ENCODE measurements at regions not wholly inside any gene's neighbourhood (a gene's known extent, or its start where the extent isn't known, plus 50 kb on each side); places are given as distances from the start of the nearest gene placed in this dataset.

DNA sequence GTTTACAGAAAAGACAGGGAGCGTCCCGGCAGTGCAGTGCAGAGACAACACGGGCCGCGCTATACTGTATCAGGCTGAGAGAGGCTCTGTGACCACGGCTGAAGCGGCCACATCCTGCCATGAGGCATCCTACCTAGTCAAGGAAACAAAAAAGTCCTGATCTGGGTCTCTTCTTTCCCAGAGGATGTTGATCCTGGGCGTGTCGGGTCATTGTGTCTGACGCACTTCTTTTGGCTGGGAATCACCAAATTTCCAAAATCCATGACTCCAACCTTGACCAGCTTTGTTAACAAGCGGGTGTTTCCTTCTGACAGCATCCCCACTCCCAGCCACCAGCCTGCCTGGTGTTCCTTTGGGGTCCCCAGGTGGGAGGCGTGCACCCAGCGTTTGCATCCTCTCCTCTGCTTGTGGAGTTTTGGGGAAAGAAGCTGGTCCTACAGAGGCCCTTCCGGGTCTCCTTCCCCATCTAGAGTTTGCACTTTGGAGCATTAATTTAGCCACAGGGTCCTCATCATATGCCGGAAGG is 91.4 kb upstream of the RAI14 start:
- no peak for DNase-seq

DNA sequence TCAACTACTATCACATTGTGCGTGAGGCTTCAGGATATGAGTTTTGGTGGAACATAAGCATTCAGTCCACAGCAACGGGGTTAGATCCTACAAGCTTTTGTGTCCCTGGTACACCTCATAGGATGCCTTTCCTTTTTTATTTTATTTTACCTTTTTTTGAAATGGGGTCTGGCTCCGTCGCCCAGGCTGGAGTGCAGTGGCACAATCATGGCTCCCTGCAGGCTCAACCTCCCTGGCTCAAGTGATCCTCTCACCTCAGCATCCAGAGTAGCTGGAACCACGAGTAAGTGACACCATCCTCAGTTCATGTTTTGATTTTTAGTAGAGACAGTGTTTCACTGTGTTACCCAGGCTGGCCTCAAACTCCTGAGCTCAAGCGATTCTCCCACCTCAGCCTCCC is 86.0 kb upstream of the RAI14 start:
- no peak for DNase-seq

DNA sequence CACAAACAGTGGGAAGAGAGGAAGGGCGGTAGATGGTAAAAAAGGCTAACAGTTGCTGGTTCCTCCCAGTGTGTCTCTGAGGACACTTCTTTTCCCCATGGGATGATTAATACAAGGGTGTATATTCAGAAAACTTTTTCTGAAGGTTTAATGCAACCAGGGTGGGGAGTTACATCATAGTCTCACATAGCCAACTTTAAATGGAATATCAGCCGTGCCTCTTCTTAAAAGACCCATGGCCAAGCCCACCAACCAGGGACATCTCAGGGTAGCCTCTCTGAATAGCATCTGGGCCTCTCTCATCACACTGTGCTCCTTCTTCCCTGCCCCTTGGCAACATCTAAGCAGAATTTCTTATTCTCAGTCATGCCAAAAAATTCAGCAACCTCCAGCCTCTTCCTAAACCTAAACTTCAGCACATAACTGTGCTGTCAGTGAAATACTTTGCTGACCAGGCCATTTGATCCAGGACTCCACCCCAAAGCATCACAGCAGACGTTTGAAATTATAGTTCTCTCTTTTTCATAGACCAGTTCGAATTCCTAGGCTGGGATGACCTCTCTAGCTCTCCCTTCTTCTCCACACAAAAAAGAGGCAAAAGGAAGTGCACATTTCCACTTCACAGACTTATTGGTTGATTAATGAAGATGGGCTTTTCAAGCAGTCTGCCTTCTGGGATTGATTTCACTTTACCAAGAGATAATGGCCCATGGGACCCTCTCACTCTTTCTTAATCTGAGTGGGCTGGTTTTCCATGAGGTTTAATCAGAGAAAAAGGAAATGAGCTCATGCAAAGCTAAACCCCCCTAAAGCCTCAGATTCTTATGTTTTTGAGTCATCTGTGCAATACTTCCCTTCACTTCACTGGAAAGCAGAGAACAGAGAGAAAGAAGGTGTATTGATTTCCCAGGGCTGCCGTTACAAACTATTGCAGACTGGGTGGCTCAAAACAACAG is 85.1 kb upstream of the RAI14 start:
- no peak for DNase-seq

DNA sequence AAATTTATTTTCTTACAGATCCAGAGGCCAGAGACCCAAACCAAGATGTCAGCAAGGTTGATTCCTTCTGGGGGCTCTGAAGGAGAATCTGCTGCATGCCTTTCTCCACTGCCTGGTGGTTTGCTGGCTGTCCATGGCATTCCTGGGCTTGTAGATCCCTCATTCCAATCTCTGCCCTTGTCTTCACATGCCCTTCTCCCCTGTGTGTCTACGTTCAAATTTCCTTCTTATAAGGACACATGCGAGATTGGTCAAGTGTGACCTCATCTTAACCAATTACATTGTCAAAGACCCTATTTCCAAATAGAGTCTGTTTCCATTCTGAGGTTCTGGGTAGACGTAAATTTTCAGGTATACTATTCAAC is 84.5 kb upstream of the RAI14 start:
- no peak for DNase-seq

DNA sequence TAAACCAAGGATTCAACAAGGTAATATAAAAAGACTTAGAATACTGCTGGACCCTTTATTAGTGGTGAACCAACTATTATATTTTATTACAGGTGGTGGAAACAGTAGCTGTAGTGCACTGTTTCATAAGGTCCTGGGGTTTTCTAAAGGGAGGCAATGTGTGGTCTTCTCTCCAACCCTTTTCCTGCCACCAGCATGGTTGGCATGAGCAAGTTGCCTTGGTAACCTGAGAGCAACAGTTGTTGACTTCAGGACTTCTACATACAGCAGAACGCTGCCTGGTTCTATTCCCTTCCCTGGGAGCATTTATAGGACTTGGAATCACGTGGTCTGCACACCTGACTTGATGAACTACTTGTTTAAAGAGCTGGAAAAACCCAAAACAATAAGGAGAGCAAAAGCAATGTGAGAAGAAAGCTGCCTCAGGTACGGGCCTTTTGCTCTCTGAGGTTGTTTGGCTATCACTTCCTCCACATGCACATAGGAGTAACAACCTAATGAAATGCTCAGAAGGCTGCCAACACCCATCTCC is 81.1 kb upstream of the RAI14 start:
- no peak for DNase-seq

DNA sequence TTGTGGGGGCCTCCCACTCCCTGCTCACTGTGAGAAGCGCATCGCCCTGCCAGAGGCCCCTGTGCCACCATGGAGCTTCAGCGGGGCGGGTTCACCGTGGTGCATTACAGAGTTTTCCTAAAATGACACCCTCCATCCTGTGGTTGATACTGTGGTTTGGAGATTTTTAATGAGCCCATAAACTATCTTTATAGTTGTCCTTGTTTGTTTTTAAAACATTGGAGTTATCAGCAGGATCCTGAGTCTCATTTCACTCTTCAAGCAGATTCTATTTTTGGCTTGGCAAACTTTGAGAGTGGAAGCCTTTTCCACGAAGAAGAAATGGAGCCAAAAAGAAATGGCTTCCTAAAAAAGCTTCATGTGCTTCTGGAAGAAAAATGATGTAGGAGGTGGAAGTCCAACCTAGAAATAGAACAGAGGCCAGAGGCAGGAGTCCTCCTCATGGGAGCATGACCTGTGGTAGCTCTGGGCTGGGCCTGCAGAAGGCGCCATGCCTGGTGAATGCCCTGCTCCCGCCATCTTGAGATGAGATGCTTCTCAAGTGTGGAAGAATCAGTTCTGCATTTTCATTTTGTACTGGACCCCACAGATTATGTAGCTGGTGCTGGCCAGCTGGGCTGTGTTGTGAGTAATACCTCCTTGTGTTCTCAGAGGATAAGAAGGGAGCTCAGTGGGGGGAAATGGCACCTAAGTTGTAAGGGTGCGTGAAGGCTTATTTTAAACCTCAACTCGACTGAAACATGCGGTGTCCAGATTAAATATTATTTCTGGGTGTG is 79.0 kb upstream of the RAI14 start:
- DNase-seq: no peak

DNA sequence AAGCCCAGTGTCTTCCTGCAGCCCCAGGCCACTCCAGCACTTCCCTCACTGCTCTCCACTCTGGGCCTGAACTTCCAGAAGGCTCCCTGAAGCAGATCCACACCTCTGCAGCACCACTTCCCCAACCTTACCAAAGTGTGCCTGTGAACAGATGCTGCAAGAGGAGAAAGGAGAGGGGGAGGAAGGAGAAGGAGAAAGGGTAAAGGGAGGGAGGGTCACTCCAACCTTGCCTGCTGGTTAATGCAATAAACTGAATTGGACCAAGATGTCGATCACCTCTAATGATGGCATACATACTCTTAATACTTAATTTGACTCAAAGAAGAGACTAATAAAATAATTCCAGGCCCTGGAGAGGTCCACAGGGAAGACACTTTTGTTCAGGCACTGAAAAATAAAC is 77.2 kb upstream of the RAI14 start:
- DNase-seq: no peak

DNA sequence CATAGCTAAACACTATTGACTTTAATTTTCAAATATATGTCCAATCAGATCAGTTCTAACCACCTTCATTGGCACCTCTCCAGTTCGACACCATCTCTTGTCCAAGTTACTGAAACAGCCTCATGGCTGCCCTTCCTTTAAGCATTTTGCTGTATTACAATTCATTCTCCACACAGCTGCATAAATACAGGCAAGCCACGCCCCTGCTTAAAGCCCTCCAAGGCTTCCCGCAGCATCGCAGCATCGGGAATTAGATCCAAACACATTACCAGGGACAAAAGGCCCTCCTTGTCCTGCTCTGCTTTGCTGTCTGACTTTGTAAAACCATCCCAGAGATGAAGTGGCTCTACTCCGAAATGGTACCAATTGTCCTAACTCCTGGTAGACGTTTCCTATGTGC is 75.1 kb upstream of the RAI14 start:
- no peak for DNase-seq

DNA sequence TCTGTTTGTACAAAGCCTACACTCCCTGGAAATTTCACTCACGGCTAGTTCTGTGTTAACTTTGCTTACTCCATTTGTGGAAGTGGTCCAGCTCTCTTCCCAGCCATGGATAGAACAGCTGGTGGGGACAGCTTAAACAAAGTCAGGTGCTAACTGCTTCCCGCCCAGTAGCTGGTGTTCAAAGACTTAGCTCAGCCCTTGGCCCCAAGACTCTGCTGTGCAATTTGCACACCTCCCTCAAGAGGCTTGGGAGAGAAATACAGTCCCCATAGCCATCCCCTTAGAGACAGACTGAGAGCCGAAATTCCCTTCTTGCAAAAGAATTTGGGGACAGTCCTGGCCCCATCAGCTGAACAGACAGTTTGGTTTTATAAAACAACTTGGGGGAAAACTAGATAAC is 73.8 kb upstream of the RAI14 start:
- no peak for DNase-seq

DNA sequence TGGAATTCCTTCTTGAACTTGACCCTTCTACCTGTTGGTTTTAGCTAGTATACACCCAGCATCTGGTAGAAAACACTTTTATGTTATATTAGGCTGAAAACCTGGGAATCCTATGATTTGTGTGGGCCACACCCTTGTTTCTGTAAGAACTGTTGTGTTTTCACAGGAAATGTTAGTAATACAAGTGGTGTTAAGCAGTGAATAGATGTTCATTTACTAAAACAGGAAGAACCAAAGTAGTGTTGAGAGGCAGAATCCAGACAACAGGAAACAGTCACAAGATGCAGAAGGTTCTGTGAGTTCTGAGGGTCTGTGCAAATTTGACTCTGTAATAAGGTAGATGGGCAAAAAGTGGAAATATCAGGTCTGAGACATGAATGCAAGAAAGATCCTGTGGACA is 73.0 kb upstream of the RAI14 start:
- DNase-seq: no peak

DNA sequence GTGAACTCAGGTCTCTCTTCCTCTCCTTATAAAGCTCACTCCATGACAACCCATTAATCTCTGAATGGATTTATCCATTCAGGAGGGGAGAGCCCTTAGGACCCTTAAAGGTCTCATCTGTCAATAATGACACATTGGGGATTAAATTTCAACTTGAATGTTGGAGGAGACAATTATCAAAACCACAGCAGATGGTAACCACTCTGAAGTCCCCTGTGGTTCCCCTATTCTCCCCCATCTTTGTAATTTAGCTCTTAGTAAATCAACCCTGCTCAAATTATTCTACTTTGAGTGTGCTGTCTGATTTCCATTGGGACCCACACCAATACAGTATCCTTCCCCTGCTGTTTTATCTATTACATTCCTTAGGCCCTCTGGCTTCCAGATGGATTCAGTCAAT is 72.0 kb upstream of the RAI14 start:
- DNase-seq: no peak

DNA sequence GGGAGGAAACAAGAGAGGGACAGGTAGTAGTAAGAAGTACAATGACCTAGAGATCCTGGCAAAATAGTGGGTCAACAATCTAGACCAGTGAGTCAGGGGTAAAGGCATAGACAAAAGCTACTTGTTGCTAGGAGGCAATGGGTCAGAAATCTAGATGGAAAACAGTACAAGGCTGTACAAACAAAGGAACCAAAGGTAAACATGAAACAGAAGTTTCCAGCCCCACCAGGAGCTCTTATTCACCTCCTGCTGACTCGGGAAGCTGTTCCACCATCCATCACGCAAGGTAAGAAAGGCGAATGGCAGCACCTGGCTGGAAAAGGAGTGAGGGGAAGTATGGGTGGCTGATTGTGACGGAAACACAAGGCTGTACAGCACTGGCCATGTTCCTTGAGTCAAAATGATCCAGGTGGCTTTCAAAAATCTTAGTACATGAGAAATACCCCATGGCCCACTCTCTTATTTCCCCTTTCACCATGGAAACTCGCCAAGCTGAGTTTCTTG is 70.5 kb upstream of the RAI14 start:
- no peak for DNase-seq

DNA sequence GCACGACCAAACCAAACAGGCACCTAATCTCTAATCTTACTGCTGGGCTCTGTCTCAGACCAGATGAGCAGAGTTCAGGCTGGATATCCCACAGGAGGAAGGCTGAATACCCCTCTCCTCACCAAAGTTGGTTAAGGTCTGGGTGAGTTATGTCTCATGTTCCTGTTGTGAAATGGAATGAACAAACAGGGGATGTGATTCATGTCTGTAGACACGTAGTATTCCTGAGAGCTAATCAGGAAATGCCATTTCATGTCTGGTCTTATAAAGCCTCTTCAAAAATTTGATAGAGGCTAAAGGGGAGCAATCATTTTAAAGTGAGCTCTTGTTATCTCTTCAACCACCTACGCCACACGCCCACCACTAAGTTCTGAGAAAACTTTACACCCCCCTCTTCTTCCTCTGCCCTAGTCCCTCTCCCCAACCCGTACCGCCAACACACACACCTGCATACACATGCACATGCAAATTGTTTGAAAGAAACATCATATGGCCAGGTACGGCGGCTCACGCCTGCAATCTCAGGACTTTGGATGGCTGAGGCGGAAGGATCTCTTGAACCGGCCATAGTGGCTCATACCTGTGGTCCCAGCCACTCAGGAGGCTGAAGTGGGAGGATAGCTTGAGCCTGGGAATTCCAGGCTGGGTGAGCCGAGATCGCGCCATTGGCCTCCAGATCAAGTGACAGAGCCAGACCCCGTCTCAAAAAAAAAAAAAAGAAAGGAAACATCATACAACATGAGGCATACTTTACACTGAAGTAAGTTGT is 69.8 kb upstream of the RAI14 start:
- DNase-seq: no peak

DNA sequence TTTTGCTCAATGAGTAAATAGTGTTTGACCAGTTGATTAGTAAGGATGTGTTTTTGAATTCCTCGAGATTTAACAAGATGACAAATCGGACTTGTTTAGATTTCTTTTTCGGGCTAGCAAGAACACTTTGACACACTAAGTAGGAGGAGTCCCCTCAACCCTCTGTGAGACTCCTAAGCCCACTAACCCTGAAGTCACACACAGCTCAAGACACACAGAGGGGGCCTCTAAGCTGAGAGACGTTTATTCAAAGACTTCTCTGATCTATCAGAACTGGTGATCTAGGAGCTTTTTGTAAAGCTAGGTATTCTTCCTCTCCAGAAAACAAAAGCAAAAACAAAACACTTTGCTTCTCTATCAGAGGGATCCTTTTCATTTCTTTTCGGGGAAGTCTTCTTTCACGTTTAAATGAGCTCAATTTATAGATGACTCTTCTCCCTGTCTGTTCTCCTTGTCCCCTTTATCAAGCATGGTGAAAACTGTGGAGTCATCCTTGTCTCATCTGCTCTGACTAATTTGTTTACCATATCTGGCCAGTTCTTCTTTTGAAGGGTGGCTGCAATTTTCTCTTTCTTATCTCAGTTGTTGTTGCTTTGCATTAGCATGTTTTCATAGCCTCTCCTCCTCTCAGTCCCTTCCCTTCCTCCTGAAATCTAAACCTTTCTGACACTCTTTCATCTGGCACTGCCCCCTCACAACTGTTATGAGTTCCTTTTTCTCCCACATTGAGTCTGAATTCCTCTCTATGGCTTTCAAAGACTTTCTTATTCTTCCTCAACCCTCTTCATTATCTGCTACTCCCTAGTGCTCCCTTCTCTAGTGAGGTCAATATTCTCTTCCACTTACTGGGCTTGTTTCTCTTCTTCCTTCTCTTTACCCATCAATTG is 68.5 kb upstream of the RAI14 start:
- no peak for DNase-seq

DNA sequence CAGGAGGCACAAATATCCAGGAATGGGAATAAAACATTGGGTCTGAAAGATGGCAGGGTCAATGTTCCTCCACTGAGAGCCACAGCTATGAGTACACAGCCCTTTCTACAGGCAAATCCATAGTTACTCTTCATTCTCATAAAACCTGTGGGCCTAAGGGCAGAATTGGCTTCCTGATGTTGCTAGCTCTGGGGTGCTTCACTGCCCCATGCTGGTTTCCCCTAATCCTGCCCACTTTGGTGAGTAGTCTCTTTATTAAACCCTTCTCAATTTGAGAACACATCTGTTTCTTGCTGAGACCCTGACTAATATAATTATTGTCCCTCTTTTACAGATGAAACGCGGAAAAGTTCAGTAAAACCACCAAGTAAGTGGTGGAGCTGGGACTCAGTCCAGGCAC is 66.3 kb upstream of the RAI14 start:
- no peak for DNase-seq

DNA sequence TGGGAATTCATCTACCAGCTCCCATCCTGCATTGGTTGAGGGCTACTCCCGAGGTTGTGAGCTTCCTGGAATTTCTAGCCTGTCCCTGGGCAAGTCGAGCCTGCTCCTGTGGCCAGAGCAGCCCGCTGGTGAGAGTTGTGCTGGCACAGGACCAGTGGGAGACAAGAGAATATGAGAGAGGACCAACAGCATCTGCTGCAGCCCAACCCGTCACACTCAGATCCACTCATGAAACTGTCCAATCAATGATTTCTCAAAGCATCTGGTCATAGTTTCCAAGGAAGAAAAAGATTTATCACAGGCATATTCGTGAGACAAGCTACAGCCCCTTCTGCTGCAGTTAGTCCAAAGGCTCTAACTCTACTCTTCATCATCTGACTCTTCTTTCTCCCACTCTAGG is 64.4 kb upstream of the RAI14 start:
- no peak for DNase-seq

DNA sequence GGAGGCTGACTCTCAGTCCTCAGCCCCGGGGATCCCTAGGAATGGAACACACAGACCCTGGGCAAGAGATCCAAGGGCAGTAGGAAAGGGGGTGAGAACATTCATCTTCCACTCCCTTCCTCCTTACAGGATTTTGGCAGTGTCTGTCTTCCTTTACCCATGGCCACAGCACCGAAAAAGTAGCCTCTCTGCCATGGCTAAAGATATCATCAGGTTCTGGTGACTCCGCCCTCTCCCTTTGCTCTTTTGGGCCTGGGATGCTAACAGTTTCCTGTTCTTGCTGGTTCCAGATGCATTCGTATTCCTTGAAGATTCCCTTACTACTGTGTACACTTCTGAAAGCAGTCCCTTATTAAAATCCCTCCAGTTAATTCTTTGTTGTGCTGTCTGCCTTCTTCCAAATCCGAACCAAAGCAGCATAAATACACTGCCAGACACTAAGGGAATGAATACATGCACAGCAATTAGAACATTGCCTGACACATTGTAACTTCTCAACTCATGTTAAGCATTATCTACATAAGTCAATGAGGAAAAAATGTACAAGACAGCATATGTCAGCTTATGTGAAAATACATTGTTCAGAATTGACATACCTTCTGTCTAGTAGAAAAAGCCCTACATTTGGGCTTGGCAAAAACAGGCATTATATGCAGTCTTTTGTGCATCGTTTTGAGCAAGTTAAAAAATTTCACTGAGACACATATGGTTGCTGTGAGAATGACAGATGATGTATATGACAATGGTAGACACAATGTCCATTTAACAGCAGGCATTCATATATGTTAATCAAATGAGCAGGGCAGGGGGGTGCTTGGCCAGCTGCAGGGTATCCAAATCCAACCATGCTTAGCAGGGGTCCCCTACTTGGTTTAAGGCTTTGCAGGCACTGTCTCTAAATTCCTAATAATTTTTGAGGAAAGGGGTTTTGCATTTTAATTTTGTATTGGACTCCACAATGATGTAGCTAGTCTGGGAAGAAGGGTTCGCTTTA is 58.8 kb upstream of the RAI14 start:
- DNase-seq: no peak

DNA sequence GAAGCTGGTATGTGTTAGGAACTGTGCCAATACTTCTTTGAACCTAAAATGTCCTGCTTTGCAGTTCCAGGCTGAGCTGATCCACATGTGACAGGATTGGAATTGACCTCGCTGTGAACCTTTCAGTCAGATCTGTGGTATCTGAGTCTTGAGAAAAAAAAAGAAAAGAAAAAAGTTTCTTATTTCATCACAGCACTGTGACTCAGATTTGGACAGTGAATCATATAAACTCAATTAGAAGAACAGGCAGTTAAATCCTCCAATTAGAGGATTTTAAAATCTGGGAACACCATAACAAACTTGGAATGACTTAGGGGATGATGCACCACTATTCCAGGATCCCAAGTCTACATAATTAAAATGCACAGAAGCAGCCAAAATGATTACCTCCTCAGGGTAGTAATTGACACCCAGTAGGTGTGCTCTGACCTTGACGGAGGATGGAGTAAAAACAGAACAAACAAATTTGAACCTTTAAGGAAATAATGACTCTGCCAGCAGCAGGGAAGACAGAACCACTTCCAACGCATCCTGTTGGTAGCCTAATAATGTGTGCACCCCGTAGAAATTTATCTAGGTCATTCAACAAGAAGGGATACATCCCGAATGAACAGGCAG is 57.8 kb upstream of the RAI14 start:
- no peak for DNase-seq

DNA sequence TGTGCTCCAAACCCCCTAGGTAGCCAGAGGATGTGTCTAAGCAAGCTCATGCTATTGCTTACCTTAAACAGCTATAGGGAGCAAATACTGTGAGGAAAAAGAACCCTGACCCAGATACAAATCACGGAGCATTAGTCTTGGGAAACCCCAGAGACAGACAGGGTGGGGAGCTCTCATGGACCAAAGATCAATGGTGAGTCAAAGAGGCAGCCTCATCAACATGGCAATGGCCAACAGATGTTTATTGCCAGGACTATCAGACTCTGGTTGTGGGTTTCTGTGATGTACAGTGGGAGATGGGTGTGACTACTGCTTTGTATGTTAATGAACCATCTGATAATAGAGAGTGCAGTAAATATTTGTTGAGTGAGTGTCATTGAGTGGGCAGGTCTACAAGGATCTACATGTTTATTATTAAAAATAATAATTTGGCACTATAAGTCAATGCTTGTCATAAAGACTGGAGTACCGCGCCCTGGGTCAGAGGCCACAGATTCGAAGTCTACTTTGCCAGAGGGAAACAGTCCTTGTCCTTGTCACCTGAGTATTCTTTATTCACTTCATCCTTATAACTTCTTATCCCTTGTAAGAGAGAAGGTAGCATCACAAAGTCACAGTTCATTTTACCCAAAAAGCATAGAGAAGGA is 56.5 kb upstream of the RAI14 start:
- no peak for DNase-seq

DNA sequence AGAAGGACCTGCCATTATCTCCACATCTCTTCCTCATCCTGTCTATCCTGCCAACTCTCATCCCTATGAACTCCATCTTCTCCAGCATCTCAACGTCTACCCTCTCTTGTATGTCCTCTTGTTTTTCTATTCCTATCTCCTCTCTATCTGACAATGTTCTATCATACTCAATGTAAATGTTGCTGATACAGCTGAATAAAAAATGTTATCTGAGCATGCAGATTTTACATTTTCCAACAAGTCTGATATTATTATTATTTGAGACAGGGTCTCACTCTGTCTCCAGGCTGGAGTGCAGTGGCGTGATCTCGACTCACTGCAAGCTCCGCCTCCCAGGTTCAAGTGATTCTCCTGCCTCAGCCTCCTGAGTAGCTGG is 56.0 kb upstream of the RAI14 start:
- no peak for DNase-seq
